Natural killer cell (primary cell): ENCODE measurements at regions not wholly inside any gene's neighbourhood (a gene's known extent, or its start where the extent isn't known, plus 50 kb on each side); places are given as distances from the start of the nearest gene placed in this dataset.
"Not testable (repeated sequence)": the region's sequence is repeated elsewhere in the genome, so short reads cannot be mapped to it uniquely, and the experiment has no call there.

Experiments used
- ATAC-seq, 3 donors: fragments of 150-1000 bp in 2 of 3; fragments of 200-7000 bp in 1 of 3; cut with Tn5 transposase; 1 replicate in 1 of 3; 2 replicates in 2 of 3; pipeline ENCODE4 v1.10.0; 2021; ENCODE audit warnings: mild to moderate bottlenecking in 2 of 3, moderate library complexity in 2 of 3
- DNase-seq, 2 donors: peaks; one replicate each; pipeline versions ENCODE4 v3.0.0 to v3.0.0-alpha.2; 2013 to 2021; ENCODE audit warnings: mixed read lengths in 1 of 2
- H3K27ac ChIP-seq: one replicate; pipeline ENCODE4 v1.5.1; 2013; ENCODE audit warnings: mild to moderate bottlenecking, low read length
- H3K27me3 ChIP-seq: one replicate; pipeline ENCODE4 v1.6.1; 2013; ENCODE audit warnings: low read length; ENCODE audit not compliant: control insufficient read depth, insufficient read depth
- H3K36me3 ChIP-seq: one replicate; pipeline ENCODE4 v1.6.1; 2013; ENCODE audit warnings: low read length; ENCODE audit not compliant: control insufficient read depth, insufficient read depth
- H3K4me1 ChIP-seq: one replicate; pipeline ENCODE4 v1.6.1; 2013; ENCODE audit warnings: low read length; ENCODE audit not compliant: control insufficient read depth, insufficient read depth
- H3K4me3 ChIP-seq: one replicate; pipeline ENCODE4 v1.5.1; 2013; ENCODE audit warnings: low read length
- H3K9me3 ChIP-seq: one replicate; pipeline ENCODE4 v1.6.1; 2013; ENCODE audit warnings: low read length; ENCODE audit not compliant: control insufficient read depth, insufficient read depth
- H3K27ac Mint-ChIP-seq, 2 donors: one replicate each; pipeline ENCODE4 v1.8.0; 2022; ENCODE audit warnings: mild to moderate bottlenecking in 2 of 2, mixed read lengths in 2 of 2, moderate library complexity in 1 of 2
- H3K27me3 Mint-ChIP-seq, 2 donors: one replicate each; pipeline ENCODE4 v1.8.0; 2022; ENCODE audit warnings: low read depth in 2 of 2, mixed read lengths in 2 of 2
- H3K36me3 Mint-ChIP-seq: one replicate; pipeline ENCODE4 v1.8.0; 2022; ENCODE audit warnings: mixed read lengths
- H3K4me1 Mint-ChIP-seq, 2 donors: one replicate each; pipeline ENCODE4 v1.8.0; 2022; ENCODE audit warnings: mixed read lengths in 2 of 2
- H3K4me3 Mint-ChIP-seq: one replicate; pipeline ENCODE4 v1.8.0; 2022; ENCODE audit warnings: mild to moderate bottlenecking, moderate library complexity, mixed read lengths
- H3K9me3 Mint-ChIP-seq, 2 donors: one replicate each; pipeline ENCODE4 v1.8.0; 2022; ENCODE audit warnings: mixed read lengths in 2 of 2
- WGBS: methylation state at CpG from one replicate; pipeline ENCODE4 v1.1.7; 2013; ENCODE audit warnings: missing lambda C conversion rate; ENCODE audit not compliant: insufficient coverage; 5-methylcytosine and 5-hydroxymethylcytosine counted together
- intact Hi-C: fragments of 100-400 bp; cut with micrococcal nuclease; formaldehyde crosslinking; loops from one replicate; pipeline ENCODE4 v1.14.2; 2022
- TF ChIP-seq, protein P1 (sequence below): fragments of 200-600 bp; IDR thresholded peaks from one replicate; pipeline ENCODE4 v1.8.0; 2022; ENCODE audit warnings: antibody characterized with exemption

DNA sequence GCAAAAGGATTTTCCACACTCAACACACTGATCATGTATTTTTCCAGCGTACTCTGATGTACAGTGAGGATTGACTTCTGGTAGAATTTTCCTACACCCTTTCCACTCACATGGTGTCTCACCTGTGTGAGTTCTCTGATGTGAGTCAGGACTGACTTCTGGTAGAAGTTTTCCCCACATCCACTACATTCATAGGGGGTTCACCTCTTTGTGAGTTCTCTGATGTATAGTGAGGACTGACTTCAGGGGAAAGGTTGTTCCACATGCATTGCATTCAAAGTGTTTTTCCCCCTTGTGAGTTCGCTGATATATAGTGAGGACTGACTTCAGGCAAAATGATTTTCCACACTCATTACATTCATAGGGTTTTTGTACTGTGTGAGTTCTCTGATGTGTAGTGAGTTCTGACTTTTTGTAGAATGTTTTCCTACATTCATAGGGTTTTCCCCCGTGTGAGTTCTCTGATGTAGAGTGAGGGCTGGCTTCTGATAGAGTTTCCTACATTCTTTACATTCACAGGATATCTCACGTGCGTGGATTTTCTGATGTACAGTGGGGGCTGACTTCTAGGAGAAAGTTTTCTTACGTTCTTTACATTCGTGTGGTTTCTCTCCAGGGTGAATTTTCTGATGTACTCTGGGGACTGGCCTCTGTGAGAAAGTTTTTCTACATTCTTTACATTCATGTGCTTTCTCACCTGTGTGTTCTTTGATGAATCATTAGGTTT, 146.5 kb downstream of the GLRX3 start:
- H3K36me3 Mint-ChIP-seq = peaks cover 53% of the 10 kb centered on the region
- 89% methylated on average over 2 of the region's 7 CpGs for WGBS
- peaks cover 18 to 33% of the 10 kb centered on the region in 2 donors for H3K9me3 Mint-ChIP-seq
- H3K9me3 ChIP-seq = peaks cover 56% of the 10 kb centered on the region
- H3K4me1 Mint-ChIP-seq = no peaks in the 10 kb centered on the region
- no peaks in the 10 kb centered on the region for H3K36me3 ChIP-seq
- no peak overlapping the region for H3K27ac Mint-ChIP-seq
- TF ChIP-seq, protein P1, sequence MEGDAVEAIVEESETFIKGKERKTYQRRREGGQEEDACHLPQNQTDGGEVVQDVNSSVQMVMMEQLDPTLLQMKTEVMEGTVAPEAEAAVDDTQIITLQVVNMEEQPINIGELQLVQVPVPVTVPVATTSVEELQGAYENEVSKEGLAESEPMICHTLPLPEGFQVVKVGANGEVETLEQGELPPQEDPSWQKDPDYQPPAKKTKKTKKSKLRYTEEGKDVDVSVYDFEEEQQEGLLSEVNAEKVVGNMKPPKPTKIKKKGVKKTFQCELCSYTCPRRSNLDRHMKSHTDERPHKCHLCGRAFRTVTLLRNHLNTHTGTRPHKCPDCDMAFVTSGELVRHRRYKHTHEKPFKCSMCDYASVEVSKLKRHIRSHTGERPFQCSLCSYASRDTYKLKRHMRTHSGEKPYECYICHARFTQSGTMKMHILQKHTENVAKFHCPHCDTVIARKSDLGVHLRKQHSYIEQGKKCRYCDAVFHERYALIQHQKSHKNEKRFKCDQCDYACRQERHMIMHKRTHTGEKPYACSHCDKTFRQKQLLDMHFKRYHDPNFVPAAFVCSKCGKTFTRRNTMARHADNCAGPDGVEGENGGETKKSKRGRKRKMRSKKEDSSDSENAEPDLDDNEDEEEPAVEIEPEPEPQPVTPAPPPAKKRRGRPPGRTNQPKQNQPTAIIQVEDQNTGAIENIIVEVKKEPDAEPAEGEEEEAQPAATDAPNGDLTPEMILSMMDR = no peak
- no peaks in the 10 kb centered on the region for H3K4me1 ChIP-seq
- no peak overlapping the region for H3K27ac ChIP-seq
- peaks cover 0 to 6% of the 10 kb centered on the region in 2 donors for H3K27me3 Mint-ChIP-seq
- no peak overlapping the region for H3K4me3 ChIP-seq
- ATAC-seq (no peak), DNase-seq (no peak)
- intact Hi-C loops = no loop called here
- H3K4me3 Mint-ChIP-seq = no peak overlapping the region
- H3K27me3 ChIP-seq = no peaks in the 10 kb centered on the region

DNA sequence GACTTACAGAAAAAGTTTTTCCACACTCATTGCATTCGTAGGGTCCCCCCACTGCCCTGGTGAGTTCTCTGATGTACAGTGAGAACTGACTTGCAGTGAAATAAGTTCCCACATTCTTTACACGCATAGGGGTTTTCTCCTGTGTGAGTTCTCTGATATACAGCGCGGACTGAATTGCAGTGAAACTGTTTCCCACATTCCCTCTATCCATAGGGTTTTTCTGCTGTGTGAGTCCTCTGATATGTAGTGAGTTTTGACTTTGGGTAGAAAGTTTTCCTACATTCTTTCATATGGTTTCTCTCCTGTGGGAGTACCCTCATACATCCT, 147.0 kb downstream of the GLRX3 start:
- Histone ChIP-seq H3K27me3 (no peaks in the 10 kb centered on the region), H3K4me1 (no peaks in the 10 kb centered on the region), H3K27ac (no peak overlapping the region), H3K36me3 (no peaks in the 10 kb centered on the region), H3K9me3 (peaks cover 56% of the 10 kb centered on the region), H3K4me3 (no peak overlapping the region)
- 88% methylated on average over 1 of the region's 4 CpGs for WGBS
- ATAC-seq = no peak
- Mint-ChIP-seq H3K4me1 (no peaks in the 10 kb centered on the region), H3K36me3 (peaks cover 53% of the 10 kb centered on the region), H3K9me3 (peaks cover 19 to 33% of the 10 kb centered on the region in 2 donors), H3K27me3 (peaks cover 0 to 9% of the 10 kb centered on the region in 2 donors), H3K4me3 (no peak overlapping the region), H3K27ac (no peak overlapping the region)
- intact Hi-C loops = no loop called here
- TF ChIP-seq, protein P1 = no peak
- no peak for DNase-seq

DNA sequence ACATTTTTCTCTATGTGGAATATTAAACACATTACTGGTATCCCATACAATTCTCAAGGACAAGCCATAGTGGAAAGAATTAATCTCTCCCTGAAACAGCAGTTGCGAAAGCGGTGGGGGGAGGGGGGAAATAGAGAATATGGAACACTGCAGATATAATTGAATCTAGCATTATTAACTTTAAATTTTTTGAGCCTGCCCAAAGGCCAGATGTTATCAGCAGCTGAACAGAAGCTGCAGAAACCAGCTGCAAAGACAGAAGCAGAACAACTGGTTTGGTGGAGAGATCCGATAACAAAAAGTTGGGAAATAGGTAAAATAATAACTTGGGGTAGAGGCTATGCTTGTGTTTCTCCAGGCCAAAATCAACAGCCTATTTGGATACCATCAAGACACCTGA, 159.6 kb downstream of the GLRX3 start:
- H3K9me3 Mint-ChIP-seq, H3K4me3 Mint-ChIP-seq, H3K36me3 ChIP-seq, intact Hi-C loops, H3K27ac ChIP-seq, H3K4me1 Mint-ChIP-seq, H3K4me3 ChIP-seq, H3K4me1 ChIP-seq, H3K27ac Mint-ChIP-seq, ATAC-seq, H3K27me3 Mint-ChIP-seq, DNase-seq, H3K27me3 ChIP-seq: not testable (repeated sequence)
- no CpG with 5 or more reads among the region's 3 CpGs for WGBS
- peaks cover 15% of the 10 kb centered on the region for H3K9me3 ChIP-seq
- peaks cover 23% of the 10 kb centered on the region for H3K36me3 Mint-ChIP-seq

DNA sequence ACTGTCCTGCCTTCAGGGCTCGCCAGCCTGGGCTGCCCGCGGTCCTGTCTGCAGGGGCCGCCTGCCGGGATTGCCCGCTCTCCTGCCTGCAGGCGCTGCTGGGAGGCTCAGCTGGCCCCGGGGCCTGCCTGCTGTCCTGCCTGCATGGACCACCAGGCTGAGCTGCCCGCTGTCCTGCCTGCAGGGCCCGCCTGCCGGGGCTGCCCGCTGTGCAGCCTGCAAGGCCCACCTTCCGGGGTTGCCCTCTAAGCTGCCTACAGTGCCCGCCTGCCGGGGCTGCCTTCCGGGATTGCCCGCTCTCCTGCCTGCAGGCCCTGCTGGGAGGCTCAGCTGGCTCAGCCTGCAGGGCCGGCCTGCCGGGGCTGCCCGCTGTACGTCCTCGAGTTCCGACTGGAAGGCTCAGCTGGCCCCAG, 164.4 kb downstream of the GLRX3 start:
- Mint-ChIP-seq H3K4me3 (peak overlapping the region; percentile 76), H3K27me3 (peaks cover 0 to 3% of the 10 kb centered on the region in 2 donors), H3K27ac (peak overlapping the region in 1 of 2 donors; percentile 88), H3K4me1 (peaks cover 0 to 8% of the 10 kb centered on the region in 2 donors), H3K36me3 (peaks cover 32% of the 10 kb centered on the region), H3K9me3 (peaks cover 11% of the 10 kb centered on the region in 2 donors)
- H3K27me3 ChIP-seq = no peaks in the 10 kb centered on the region
- WGBS = 59% methylated on average over 23 of the region's 23 CpGs
- H3K4me1 ChIP-seq = no peaks in the 10 kb centered on the region
- DNase-seq (peak in 1 of 2 donors; percentile 40), ATAC-seq (peak; percentile 56 to 64 (median 56))
- no peaks in the 10 kb centered on the region for H3K36me3 ChIP-seq
- peaks cover 24% of the 10 kb centered on the region for H3K9me3 ChIP-seq
- TF ChIP-seq, protein P1 = no peak
- H3K4me3 ChIP-seq = peak overlapping the region; percentile 29
- peak overlapping the region; percentile 66 for H3K27ac ChIP-seq
- intact Hi-C loops = no loop called here
